ENCODE measurements at regions not wholly inside any gene's neighbourhood (a gene's known extent, or its start where the extent isn't known, plus 50 kb on each side); places are given as distances from the start of the nearest gene placed in this dataset.

DNA sequence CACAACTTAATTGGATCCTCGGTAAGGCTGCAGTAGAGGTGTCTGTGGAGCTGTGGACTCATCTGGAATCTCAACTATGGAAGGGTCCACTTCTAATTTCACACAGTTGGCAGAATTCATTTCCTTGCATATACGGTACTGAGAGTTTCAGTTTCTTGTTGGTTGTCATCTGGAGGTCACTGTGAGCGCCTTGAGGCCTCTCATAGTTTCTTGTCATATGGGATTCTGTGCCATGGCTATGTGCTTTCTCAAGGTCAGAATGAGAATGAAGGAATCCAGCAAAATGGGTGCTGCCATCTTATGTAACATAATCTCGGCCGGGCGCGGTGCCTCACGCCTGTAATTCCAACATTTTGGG, 298.2 kb downstream of the DOK5 start:
- no peaks in the 10 kb centered on the region for H3K36me3 ChIP-seq
- H3K9me3 ChIP-seq, result no peaks in the 10 kb centered on the region
- no peaks in the 10 kb centered on the region for H3K4me1 ChIP-seq (ENCODE audit: insufficient read depth)
- H3K4me3 ChIP-seq, result no peak overlapping the region
- DNase-seq, result no peak
- TF ChIP-seq EP300 (IDR thresholded peaks at IDR 0.05), result no peak
- TF ChIP-seq, protein P1, sequence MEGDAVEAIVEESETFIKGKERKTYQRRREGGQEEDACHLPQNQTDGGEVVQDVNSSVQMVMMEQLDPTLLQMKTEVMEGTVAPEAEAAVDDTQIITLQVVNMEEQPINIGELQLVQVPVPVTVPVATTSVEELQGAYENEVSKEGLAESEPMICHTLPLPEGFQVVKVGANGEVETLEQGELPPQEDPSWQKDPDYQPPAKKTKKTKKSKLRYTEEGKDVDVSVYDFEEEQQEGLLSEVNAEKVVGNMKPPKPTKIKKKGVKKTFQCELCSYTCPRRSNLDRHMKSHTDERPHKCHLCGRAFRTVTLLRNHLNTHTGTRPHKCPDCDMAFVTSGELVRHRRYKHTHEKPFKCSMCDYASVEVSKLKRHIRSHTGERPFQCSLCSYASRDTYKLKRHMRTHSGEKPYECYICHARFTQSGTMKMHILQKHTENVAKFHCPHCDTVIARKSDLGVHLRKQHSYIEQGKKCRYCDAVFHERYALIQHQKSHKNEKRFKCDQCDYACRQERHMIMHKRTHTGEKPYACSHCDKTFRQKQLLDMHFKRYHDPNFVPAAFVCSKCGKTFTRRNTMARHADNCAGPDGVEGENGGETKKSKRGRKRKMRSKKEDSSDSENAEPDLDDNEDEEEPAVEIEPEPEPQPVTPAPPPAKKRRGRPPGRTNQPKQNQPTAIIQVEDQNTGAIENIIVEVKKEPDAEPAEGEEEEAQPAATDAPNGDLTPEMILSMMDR (IDR thresholded peaks at IDR 0.05), result no peak
- TF ChIP-seq POLR2A (IDR thresholded peaks at IDR 0.05), result no peak
- no peaks in the 10 kb centered on the region for H3K27me3 ChIP-seq
- intact Hi-C loops (cut with DNase I), result no loop called here
- H3K27ac ChIP-seq, result no peak overlapping the region
- 88 to 91% (median 89%) methylated on average over 8 of the region's 8 CpGs for WGBS, 3 donors

DNA sequence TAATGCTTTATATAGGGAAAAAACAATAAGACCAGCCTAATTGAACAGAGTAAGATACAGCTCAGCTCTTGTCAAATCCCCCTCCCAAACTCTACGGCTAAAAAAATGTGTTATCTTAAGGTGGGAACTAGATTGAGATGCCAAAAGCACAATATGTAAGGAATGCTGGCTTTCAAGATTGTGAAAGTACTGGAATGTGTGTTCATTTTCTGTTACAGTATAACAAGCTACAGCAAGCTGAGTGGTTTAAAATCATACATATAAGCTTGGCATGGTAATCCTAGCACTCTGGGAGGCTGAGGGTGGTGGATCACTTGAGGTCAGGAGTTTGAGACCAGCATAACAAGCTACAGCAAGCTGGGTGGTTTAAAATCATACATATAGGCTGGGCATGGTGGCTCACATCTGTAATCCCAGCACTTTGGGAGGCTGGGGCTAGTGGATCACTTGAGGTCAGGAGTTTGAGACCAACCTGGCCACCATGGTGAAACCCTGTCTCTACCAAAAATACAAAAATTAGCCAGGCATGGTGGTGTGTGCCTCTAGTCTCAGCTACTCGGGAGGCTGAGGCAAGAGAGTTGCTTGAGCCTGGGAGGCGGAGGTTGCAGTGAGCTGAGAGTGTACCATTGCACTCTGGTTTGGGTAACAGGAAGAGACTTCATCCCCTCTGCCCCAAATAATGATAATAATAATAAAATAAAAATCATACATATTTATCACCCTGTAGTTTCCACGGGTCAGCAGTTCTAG, 297.7 kb downstream of the DOK5 start:
- Histone ChIP-seq H3K9me3 (no peaks in the 10 kb centered on the region), H3K36me3 (no peaks in the 10 kb centered on the region), H3K27ac (no peak overlapping the region), H3K27me3 (no peaks in the 10 kb centered on the region), H3K4me1 (ENCODE audit: insufficient read depth) (no peaks in the 10 kb centered on the region), H3K4me3 (no peak overlapping the region)
- intact Hi-C loops (cut with DNase I), result no loop called here
- no peak for TF ChIP-seq POLR2A (IDR thresholded peaks at IDR 0.05)
- TF ChIP-seq, protein P1 (IDR thresholded peaks at IDR 0.05), result no peak
- no peak for TF ChIP-seq EP300 (IDR thresholded peaks at IDR 0.05)
- WGBS, 3 donors, result 63 to 67% (median 66%) methylated on average over 4 of the region's 4 CpGs
- no peak for DNase-seq

DNA sequence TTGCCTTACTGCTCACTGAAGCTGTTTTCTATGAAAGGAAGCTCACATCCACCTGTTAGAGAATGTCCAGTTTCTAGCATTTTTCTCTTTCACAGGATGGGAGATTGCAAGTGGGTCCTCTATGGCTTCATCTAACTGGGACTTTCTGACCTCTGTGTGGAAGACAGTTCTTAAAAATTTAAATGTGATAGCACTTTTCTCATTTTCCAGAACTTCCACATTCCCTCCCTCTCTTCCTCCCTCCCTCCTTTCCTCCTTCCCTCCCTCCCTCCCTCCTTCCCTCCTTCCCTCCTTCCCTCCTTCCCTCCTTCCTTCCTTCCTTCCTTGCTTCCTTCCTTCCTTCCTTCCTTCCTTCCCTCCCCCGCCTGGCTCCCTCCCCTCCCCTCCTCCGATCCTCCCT, 291.1 kb downstream of the DOK5 start:
- H3K4me3 ChIP-seq, result no peak overlapping the region
- H3K27me3 ChIP-seq, result no peaks in the 10 kb centered on the region
- intact Hi-C loops (cut with DNase I), result no loop called here
- no peaks in the 10 kb centered on the region for H3K9me3 ChIP-seq
- TF ChIP-seq POLR2A (IDR thresholded peaks at IDR 0.05) (no peak), EP300 (IDR thresholded peaks at IDR 0.05) (no peak)
- TF ChIP-seq, protein P1 (IDR thresholded peaks at IDR 0.05), result no peak
- DNase-seq, result no peak
- WGBS, 3 donors, result 61 to 76% (median 65%) methylated on average over 2 of the region's 2 CpGs
- no peak overlapping the region for H3K27ac ChIP-seq
- no peaks in the 10 kb centered on the region for H3K4me1 ChIP-seq (ENCODE audit: insufficient read depth)
- no peaks in the 10 kb centered on the region for H3K36me3 ChIP-seq

DNA sequence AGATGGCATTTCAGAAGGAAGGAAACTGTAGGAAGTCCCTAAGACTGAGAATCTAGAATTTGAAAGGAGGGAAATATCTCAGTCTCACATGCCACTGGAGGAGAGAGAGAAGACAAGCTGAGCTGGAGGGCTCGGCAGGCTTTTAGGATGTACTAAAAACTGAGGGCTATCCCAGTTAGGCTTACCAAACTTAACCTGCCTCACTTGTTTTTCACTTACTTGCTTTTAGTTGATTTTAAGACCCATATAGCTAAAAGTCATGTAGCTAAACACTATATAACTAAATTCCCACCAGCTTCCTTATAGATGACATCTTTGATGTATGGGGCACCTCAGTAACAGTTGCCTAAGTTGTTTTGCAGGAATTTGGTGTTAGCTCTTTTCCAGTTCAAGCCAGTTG, 288.0 kb downstream of the DOK5 start:
- intact Hi-C loops (cut with DNase I), result no loop called here
- TF ChIP-seq EP300 (IDR thresholded peaks at IDR 0.05), result no peak
- TF ChIP-seq, protein P1 (IDR thresholded peaks at IDR 0.05), result no peak
- no peak for TF ChIP-seq POLR2A (IDR thresholded peaks at IDR 0.05)
- Histone ChIP-seq H3K4me1 (ENCODE audit: insufficient read depth) (no peaks in the 10 kb centered on the region), H3K27me3 (no peaks in the 10 kb centered on the region), H3K9me3 (peaks cover 0 to 3% of the 10 kb centered on the region in 2 donors), H3K27ac (no peak overlapping the region), H3K4me3 (no peak overlapping the region), H3K36me3 (no peaks in the 10 kb centered on the region)
- WGBS, 3 donors, result 85 to 92% (median 91%) methylated on average over 1 of the region's 1 CpG
- no peak for DNase-seq
